Activated CD8-positive, alpha-beta memory T cell treated with anti-CD3 and anti-CD28 coated beads, Interleukin-2, amount 50 U/mL, for 4 hours (primary cell): ENCODE measurements at regions not wholly inside any gene's neighbourhood (a gene's known extent, or its start where the extent isn't known, plus 50 kb on each side); places are given as distances from the start of the nearest gene placed in this dataset.

Source experiments
- DNase-seq: peaks from one replicate; pipeline ENCODE4 v3.0.0-alpha.2; 2020

DNA sequence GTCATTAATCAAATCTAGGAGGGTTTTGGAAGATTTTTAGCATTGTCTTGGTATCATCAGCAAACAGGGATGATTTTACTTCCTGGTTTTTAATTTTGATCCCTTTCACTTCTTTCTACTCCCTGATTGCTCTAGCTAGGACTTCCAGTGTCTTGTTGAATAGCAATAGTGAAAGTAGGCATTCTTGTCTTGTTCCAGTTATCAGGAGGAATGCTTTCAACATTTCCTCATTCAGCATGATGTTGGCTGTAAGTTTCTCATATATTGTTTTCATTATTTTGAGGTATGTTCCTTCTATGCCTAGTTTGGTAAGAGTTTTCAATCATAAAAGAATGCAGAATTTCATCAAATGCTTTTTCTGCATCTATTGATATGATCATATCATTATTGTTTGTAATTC, 244.2 kb upstream of the CLEC14A start:
- no peak for DNase-seq

DNA sequence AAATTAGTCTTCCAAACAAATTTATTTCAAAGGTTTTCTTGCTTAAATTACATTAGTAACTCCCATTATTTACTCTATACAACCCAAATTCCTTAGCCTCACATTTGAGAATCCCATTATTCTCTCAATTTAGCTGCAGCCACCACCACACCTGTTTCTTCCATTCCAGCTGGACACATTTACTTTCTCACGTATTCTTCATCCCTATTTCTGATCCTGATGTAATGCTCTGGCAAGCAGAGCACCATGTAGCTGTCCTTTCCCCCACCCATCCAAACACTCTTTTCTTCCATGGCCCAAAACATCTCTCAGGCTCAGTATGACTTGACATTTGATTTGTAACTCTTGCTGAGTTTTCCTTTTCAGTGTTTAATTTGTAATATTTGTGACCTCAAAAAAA, 240.2 kb upstream of the CLEC14A start:
- DNase-seq, result no peak

DNA sequence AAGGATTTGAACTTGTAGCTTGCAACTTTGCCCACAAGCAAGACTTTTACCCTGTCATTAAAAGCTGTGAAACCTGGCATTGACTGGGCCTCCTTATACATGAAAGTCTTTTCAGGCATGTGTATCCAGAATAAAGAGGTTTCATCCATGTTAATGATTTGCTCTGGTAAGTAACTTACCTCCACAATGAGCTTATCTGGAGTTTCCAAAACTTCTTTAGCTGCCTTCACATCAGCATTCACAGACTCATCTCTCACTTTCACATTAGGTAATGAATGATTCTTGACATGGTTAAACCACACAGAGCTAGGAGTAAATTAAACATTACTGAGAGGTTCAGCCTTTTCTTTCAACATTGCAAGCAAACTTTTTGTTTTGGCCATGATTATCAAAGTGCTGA, 234.4 kb upstream of the CLEC14A start:
- DNase-seq, result no peak

DNA sequence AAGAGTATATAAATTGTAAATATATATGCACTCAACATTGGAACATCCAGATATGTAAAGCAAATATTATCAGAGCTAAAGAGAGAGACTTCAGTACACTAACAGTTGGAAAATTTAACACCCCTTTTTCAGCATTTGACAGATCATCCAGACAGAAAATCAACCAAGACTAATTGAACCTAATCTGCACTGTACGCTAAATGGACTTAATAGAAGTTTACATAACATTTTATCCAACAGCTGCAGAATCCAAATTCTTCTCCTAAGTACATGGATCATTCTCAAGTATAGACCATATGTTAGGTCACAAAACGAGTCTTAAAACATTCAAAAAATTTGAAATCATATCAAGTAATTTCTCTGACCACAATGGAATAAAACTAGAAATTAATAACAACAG, 229.1 kb upstream of the CLEC14A start:
- no peak for DNase-seq

DNA sequence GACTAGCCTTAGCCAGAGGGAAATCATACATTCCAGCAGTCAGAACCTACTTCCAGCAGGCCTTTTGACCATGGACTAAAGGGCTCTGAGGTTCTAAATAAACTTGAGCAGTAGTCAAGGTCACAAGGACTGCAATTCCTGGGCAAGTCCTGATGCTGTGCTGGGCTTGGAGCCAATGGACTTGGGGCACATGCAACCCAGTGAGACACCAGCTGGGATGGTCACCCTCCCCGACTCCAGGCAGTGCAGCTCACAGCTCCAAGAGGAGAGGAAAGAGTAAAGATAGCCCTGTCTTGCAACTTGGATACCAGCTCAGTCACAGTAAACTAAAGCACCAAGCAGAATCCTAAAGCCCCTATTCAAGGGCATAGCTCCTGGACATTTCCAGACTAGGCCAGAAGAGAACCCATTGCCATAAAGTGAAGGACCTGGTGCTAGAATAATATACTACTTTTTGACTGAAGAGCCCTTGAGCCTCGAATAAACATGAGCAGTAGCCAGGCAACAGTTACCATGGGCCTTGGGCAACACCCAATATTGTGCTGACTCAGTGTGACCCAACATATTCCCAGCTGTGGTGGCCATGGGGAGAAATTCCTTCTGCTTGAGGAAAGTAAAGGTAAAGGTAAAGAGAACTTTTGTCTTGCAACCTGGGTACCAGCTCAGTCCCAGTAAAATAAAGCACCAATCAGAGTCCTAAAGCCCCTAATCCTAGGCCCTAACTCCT, 226.2 kb upstream of the CLEC14A start:
- no peak for DNase-seq

DNA sequence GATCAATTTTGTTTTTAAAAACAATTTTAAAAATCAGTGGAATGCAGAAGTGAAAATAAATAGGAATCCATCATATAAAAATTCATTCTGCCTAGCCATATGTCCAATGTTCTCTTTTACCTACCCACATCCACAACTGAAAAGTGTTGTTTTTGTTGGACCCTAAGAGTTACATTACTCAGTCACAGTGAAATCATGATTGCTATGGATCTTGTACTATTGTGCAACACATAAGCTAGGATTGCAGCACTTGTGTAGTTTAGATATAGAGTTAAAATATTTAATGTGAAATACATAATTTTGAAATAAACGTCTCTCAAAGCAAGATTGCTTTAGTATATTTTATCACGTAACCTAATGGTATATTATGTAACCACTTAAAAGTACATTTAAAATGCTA, 213.3 kb upstream of the CLEC14A start:
- no peak for DNase-seq

DNA sequence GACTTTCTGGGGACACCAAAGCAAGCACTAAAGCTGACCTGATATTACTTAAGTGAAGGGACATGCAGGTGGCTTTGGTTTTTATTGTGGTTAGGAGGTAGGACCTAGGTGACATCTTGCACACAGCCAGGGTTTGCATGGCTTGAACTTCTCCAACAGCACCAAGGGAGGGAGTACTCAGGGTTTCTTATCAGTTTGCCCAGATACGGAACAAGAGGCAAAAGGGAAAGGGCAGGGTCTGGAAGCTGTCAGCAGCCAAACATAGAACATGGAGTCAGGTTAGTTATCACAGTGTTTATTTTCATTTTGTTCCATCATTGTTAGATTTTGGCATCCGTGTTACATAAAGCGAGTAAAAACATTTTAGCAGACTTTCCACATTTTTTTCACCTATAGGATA, 186.3 kb upstream of the CLEC14A start:
- DNase-seq, result no peak

DNA sequence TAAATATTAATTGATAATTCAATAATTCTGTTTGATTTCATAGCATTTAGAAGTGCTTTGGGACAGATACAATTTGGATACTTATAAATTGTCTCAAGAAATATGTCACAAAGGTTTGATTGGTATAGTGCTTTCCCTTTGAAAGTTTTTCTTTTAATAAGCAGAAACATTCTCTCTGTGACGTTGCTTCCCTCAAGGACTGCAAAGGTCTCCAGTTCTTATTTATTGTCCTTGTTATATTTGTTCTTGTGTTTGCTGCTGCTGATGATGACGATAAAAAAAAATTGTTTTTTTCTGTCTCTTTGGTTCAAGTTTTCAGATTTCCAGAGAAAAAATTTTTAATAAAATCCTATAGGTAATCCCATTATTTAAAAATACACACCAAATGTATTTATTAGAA, 176.3 kb upstream of the CLEC14A start:
- DNase-seq, result no peak

DNA sequence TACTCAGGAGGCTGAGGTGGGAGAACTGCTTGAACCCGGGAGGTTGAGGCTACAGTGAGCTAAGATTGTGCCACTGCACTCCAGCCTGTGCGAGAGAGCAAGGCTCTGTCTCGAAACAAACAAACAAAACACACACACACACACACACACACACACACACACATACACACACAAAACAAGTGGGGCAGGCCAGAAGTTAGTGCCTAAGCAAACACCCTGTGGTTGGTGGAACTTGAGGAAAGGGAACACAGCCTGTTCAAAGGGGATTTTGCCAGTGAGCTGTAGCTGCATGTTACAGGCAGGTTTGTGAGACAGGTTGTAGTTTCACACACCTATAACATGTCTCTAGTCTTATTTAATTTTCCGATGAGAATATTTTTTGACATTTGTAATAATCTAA, 175.3 kb upstream of the CLEC14A start:
- no peak for DNase-seq

DNA sequence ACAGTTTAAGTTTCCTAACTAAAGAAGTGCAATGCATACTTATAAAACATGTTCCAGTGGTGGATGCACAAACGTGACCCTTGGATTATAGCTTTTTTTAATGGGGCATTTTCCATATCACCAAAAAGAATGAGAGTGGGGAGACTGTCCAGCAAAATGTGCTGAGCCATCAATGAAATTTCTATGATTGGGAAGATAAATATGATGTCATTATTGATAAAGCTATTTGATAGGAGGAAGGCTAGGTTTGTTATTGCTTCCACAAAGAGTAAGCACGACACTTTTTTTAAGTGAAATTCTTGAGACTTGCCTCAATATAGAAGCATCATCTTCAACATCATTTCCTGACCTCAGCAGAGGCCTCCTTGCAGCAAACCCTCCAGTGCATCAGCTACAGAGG, 174.6 kb upstream of the CLEC14A start:
- no peak for DNase-seq

DNA sequence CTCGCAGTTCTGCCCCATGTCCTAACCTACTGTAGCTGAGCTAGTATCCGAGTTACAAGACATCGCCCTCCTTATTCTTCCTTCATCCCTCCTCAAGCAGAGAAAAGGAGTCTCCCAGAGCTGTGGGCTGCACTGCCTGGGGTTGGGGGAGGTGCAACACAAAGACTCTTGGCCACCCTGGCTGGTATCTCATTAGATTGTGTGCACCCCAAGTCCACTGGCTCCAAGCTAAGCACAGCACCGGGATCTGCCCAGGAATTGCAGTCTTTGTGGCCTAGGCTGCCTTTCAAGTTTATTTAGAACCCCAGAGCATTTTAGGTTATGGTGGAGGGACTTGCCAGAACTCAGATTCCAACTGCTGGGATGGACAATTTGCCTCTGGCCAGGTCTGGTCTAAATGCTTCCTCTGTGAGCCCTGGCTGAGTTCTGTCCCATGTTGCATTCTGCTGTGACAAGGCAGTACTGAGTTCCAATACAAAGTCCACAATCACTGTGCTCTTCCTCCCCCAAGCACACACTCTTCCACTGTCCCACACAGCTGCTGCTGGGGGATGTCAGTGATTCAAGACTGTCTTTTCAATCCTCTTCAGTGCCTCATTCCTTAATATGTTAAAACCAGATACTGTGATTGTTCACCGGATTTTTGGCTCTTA, 169.6 kb upstream of the CLEC14A start:
- DNase-seq, result no peak

DNA sequence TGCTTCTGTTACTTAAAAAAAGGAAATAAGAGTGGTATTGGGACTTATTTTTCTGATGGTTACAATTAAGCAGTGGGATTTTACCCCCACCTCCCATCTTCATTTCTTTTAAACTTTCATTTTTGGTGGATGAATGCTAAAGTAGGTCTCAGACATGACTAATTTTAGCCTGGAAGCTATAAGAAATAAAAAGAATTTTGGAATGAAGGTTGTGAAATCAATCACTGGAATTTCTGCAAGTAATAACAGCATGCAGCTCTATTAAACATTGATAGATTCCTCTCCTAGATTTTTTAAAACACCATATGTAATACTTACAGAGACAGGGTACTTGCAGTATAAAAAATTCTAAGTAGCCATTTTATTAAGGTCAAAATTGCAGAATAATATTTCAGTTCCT, 164.2 kb upstream of the CLEC14A start:
- DNase-seq, result no peak

DNA sequence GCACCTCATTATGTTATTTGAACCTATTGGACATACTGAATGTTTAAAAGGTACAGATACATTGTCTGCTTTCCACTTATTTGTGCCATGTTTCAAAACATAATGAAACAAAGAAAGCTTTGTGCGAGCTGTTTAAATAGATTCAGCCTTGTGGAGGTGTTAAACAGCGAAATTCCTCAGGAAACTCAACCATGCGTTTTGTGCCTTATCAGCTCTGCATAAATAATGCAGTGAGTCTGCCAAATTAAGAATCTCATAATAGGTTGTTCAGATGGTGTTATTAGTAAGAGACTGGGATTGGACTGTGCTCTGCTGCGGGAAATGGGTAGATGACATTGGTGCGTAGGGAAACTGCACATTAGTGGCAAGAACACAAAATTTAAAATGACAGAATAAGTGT, 163.7 kb upstream of the CLEC14A start:
- DNase-seq, result no peak

DNA sequence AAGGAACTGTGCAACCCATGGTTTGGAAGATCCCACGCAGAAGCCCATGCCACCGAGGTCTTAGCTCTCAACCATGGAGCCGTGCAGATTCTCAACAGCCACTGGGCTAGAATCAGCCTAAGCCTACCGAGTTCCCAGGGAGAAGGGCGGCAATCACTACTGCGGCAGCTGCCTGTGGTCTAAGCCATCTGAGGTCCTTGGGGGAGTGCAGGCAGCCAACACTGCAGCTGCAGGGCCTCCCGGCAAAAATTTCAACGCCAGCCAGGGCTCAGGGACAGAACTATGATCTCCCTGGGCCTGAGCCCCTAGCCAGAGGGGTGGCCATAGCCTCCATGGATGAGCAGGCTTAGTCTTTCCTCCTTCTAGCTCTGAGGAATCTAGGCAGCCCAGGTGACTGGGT, 156.8 kb upstream of the CLEC14A start:
- DNase-seq, result no peak

DNA sequence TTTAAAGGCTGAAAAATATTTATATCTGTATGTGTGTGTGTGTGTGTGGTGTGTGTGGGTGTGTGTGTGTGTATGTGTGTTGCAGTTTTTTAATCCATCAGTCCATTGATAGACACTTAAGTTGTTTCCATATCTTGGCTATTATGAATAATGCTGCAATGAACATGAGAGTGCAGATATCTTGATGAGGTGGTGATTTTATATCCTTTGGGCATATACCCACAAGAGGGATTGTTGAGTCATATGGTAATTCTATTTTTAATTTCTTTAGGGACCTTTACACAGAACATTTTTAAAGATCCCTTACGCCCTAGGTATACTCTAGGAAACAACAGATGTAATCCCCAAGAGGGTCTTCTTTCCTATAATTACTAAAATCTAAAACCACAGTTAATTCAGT, 154.5 kb upstream of the CLEC14A start:
- DNase-seq, result no peak

DNA sequence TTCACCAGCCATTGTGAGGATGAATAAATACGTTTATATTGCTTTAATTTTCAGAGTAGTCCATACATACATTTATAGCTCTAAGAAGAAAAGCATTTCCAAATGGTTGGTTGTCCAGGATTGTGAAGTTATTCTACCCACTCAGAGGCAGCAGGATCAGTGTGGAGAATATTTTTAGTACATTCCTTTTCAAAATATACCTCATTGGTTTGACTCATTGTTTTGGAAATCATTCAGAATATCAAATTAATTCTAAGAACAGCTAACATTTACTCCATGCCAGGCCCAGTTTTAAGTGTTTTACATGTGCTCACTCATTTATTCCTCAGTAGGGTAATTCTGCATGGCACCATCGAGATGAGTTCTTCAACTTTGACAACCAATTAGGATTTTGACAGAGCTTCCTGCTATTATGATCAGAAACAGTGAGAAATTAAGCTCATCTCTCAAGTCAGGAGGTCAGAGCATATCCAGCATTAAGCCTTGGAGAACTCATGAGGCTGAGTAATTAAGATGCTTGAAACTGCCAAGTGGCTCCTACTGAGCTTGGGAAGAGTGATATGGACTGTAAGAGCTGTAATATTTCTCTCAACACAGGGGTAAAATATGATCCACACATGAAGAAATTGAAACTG, 153.3 kb upstream of the CLEC14A start:
- no peak for DNase-seq

DNA sequence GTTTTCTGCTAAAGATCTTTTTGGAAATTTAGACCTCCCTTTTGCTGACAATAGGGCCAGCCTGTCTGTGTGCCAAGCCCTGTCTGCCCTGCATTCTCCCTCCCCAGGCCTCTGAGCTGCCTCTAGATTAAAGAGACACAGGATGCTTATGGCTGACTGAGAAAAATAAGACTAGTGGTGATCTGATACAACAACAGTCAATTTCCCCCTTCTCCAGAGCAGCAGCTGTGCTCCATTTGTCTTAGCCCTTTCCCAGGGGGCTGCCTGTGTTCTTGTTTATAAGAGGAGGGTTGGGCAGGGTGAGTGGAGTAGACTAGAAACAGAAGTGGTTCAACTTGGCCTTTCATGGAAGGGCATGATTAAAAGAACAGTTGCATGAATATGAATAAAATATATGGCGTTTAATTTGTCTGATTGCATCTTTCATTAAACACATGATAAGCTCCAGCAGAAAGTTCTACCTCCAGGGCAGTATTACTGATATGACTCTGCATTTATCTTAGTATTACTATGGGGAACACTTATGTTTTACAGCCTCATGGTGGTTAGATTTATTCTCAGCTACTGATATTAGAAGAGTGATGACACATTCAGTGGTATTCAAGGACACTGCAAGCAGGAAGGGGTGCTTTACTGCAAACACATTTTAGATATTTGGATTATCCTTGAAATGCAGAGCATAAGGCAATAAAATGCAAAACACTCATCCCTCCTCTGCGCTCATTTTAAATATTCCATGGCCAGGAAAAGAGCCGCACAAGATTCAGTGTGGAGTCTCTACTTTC, 150.2 kb upstream of the CLEC14A start:
- DNase-seq, result no peak

DNA sequence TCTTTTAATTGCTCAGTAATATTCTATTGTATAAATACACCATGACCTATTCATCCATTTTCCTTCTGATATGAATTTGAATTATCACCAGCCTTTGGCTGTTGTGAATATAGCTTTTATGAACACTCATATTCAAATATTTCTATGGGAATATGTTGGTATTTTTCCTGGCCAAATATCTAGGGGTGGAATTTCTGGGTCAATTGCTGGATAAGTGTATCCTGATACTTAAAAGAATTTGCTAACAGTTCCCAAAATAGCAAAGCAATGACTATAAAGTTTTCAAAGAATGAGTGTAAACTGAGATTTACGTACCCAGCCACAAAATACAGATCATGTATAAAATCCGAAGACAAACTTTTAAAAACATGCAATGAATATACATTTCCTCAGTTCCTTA, 148.7 kb upstream of the CLEC14A start:
- DNase-seq, result no peak

DNA sequence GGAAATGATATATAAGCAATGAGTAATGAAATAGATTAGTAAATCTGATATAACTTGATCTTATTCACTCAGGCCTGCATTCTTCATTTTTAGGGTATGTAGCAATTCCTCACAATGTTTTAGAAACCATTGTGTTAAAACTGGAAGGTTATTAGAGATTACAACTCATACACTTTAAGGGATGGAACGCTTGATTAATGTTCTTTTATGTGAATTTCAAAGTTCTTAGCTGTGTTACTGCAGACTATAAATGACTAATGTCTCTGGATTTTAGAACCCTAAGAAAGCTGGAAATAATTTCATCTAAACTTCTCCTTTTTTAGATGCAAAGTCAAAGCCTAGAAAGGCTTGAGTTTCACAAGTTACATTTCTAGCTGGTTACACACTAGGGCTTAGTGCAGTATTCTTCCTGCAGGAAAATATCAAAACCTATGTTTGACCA, 148.2 kb upstream of the CLEC14A start:
- DNase-seq, result no peak

DNA sequence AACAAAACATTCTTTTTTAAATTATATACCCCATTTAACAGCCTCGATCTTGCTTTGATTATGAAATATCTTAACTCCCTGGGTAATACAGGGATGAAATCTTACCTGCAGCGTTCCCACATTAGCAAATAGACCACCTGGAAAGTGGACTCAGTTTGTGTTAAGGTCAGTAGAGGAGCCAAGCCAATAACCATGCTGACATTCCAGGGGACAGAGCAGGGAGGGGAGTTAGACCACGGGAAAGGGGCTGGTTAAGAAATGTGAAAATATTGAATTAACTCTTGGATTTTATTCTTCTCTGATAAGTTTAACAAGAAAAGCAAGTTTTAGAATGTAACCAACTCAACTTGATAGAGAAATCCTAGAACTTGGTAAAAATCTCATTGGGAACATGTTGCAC, 144.9 kb upstream of the CLEC14A start:
- DNase-seq, result no peak

DNA sequence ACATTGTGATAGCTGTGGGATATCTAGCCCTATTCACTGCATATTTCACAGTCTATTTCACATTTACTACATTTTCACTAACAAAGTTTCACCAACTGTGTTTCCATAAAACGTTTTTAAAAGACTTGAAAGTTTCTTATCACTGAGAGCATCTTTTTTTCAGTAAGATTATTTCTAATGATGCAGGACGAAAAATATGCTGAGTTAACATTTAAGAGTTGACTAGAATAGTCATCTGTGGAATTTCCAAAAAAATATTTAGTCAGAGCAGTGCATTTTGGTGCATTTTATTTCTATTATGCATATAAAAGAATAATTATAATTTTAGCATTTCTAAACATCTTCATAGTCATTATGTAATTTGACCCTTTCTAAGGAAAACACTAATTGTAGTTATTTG, 143.8 kb upstream of the CLEC14A start:
- no peak for DNase-seq

DNA sequence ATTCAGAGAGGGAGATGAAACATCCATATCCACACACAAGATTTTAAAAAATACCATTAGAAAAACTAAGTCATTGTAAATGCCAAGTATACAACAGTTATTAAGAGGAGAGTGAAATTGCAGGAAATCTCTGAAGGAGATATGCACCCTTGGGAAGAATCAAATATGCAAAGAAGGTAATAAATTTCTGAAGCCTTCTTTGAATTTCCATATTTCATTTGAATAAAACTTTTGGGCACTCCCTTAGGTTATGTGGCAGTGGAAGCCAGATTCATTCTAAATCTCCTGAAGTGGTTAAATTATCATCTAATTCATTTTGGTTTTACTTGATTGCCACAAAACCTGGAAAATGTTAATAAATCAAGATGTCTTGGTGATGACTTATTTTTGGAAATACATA, 138.9 kb upstream of the CLEC14A start:
- no peak for DNase-seq

DNA sequence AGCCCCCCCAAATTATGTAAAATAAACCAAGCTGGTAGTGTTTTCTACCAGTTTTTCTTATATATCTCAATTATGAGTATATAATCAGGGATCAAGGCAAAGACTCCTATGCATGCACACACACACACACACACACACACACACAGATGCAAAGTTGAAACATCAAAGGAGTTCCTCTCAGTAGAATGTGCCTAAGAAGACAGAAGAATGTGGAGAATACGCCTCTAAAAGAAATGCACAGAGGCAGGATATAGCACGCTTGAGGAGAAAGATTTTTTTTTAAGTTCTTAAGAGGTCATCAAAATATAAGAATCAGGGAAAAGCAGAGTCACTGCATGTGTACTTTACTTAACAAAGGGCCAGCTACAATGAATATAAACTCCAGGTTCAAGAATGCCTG, 138.2 kb upstream of the CLEC14A start:
- DNase-seq, result no peak

DNA sequence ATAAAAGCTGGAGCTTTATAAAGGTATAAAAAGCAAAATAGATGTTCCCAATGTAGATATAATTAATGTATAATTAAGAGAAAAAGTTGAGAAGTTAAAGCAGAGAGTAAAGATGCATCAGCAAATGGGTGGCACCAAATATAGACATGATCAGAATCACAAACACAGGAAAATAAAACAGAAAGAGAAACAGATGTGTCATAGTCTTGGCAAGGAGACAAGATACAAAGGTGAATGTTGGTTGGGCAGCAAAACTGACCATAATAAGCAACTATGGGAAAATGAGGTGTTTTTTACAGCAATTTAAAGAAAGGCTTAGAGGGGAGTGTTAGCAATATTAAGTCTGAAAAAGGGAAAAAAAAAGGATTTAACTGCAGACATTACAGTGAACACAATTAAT, 135.4 kb upstream of the CLEC14A start:
- no peak for DNase-seq
